IPS-20b (cell line): ENCODE measurements at regions not wholly inside any gene's neighbourhood (a gene's known extent, or its start where the extent isn't known, plus 50 kb on each side); places are given as distances from the start of the nearest gene placed in this dataset.

Experiments
- H3K27ac ChIP-seq: one replicate; pipeline ENCODE4 v1.5.1; 2013; ENCODE audit warnings: low read length
- H3K27me3 ChIP-seq: 2 replicates; pipeline ENCODE4 v1.6.1; 2013; ENCODE audit warnings: mild to moderate bottlenecking, low read length, inconsistent platforms; ENCODE audit not compliant: insufficient read depth
- H3K36me3 ChIP-seq: 2 replicates; pipeline ENCODE4 v1.6.1; 2013; ENCODE audit warnings: low read depth, mild to moderate bottlenecking, inconsistent platforms, low read length, moderate library complexity; ENCODE audit not compliant: insufficient read depth
- H3K4me1 ChIP-seq: 2 replicates; pipeline ENCODE4 v1.6.1; 2013; ENCODE audit warnings: mild to moderate bottlenecking, control low read depth, inconsistent platforms, low read length, moderate library complexity; ENCODE audit not compliant: insufficient read depth
- H3K4me3 ChIP-seq: 2 replicates; pipeline ENCODE4 v1.5.1; 2013; ENCODE audit warnings: mild to moderate bottlenecking, low read length, inconsistent platforms
- H3K9ac ChIP-seq: 2 replicates; pipeline ENCODE4 v1.6.1; 2013; ENCODE audit warnings: low read depth, mild to moderate bottlenecking, inconsistent platforms, low read length, moderate library complexity
- H3K9me3 ChIP-seq: 2 replicates; pipeline ENCODE4 v1.6.1; 2013; ENCODE audit warnings: mild to moderate bottlenecking, low read depth, low read length, inconsistent platforms; ENCODE audit not compliant: insufficient read depth

- no peak overlapping the region for H3K9ac ChIP-seq
- no peaks in the 10 kb centered on the region for H3K27me3 ChIP-seq
- H3K4me3 ChIP-seq: no peak overlapping the region
- no peak overlapping the region for H3K27ac ChIP-seq
- no peaks in the 10 kb centered on the region for H3K36me3 ChIP-seq
- H3K4me1 ChIP-seq: peaks cover 8% of the 10 kb centered on the region
- H3K9me3 ChIP-seq: no peaks in the 10 kb centered on the region
These were observed 177.2 kb downstream of the BCL11A start for GRCh38 chr2:60376252-60376651.

- Histone ChIP-seq H3K27ac (no peak overlapping the region), H3K4me1 (peaks cover 10% of the 10 kb centered on the region), H3K9me3 (no peaks in the 10 kb centered on the region), H3K4me3 (no peak overlapping the region), H3K27me3 (no peaks in the 10 kb centered on the region), H3K9ac (no peak overlapping the region), H3K36me3 (no peaks in the 10 kb centered on the region)
These were observed 181.8 kb downstream of the BCL11A start for GRCh38 chr2:60371681-60372080.

- no peaks in the 10 kb centered on the region for H3K27me3 ChIP-seq
These were observed 182.2 kb downstream of the BCL11A start for GRCh38 chr2:60371219-60371618.

GRCh38 chr2:60370814-60371213 lies 182.6 kb downstream of the BCL11A start:
- no peaks in the 10 kb centered on the region for H3K27me3 ChIP-seq
- H3K9me3 ChIP-seq: no peaks in the 10 kb centered on the region
- no peaks in the 10 kb centered on the region for H3K36me3 ChIP-seq
- peaks cover 18% of the 10 kb centered on the region for H3K4me1 ChIP-seq
- no peak overlapping the region for H3K27ac ChIP-seq
- H3K9ac ChIP-seq: no peak overlapping the region
- no peak overlapping the region for H3K4me3 ChIP-seq

More at GRCh38 chr2:60371219-60371618, 182.2 kb downstream of the BCL11A start:
- no peak overlapping the region for H3K9ac ChIP-seq
- H3K4me3 ChIP-seq: no peak overlapping the region
- no peak overlapping the region for H3K27ac ChIP-seq
- no peaks in the 10 kb centered on the region for H3K36me3 ChIP-seq
- H3K4me1 ChIP-seq: peaks cover 14% of the 10 kb centered on the region
- no peaks in the 10 kb centered on the region for H3K9me3 ChIP-seq

GRCh38 chr2:60368456-60368855 lies 185.0 kb downstream of the BCL11A start:
- peaks cover 18% of the 10 kb centered on the region for H3K4me1 ChIP-seq
- H3K4me3 ChIP-seq: no peak overlapping the region
- H3K27me3 ChIP-seq: no peaks in the 10 kb centered on the region
- H3K9ac ChIP-seq: no peak overlapping the region
- no peaks in the 10 kb centered on the region for H3K36me3 ChIP-seq
- H3K27ac ChIP-seq: no peak overlapping the region
- no peaks in the 10 kb centered on the region for H3K9me3 ChIP-seq

GRCh38 chr2:60366135-60366712 lies 187.2 kb downstream of the BCL11A start:
- Histone ChIP-seq H3K36me3 (no peaks in the 10 kb centered on the region), H3K27me3 (no peaks in the 10 kb centered on the region), H3K27ac (no peak overlapping the region), H3K4me3 (no peak overlapping the region), H3K9ac (no peak overlapping the region), H3K9me3 (no peaks in the 10 kb centered on the region), H3K4me1 (peaks cover 18% of the 10 kb centered on the region)

GRCh38 chr2:60365556-60365955 lies 187.9 kb downstream of the BCL11A start:
- Histone ChIP-seq H3K27me3 (no peaks in the 10 kb centered on the region), H3K27ac (no peak overlapping the region), H3K4me3 (no peak overlapping the region), H3K9me3 (no peaks in the 10 kb centered on the region), H3K9ac (no peak overlapping the region), H3K36me3 (no peaks in the 10 kb centered on the region), H3K4me1 (peaks cover 18% of the 10 kb centered on the region)

- Histone ChIP-seq H3K27me3 (no peaks in the 10 kb centered on the region), H3K36me3 (no peaks in the 10 kb centered on the region), H3K9me3 (no peaks in the 10 kb centered on the region), H3K9ac (no peak overlapping the region), H3K4me3 (no peak overlapping the region), H3K27ac (no peak overlapping the region), H3K4me1 (peaks cover 18% of the 10 kb centered on the region)
These were observed 189.0 kb downstream of the BCL11A start for GRCh38 chr2:60364491-60364890.

- Histone ChIP-seq H3K4me1 (peaks cover 16% of the 10 kb centered on the region), H3K9ac (no peak overlapping the region), H3K27me3 (no peaks in the 10 kb centered on the region), H3K4me3 (no peak overlapping the region), H3K36me3 (no peaks in the 10 kb centered on the region), H3K27ac (no peak overlapping the region), H3K9me3 (no peaks in the 10 kb centered on the region)
These were observed 192.0 kb downstream of the BCL11A start for GRCh38 chr2:60361498-60361897.

- Histone ChIP-seq H3K36me3 (no peaks in the 10 kb centered on the region), H3K4me3 (no peak overlapping the region), H3K9ac (no peak overlapping the region), H3K4me1 (no peaks in the 10 kb centered on the region), H3K27me3 (no peaks in the 10 kb centered on the region), H3K27ac (no peak overlapping the region), H3K9me3 (no peaks in the 10 kb centered on the region)
These were observed 193.9 kb downstream of the BCL11A start for GRCh38 chr2:60359569-60359968.

- no peaks in the 10 kb centered on the region for H3K27me3 ChIP-seq
- H3K4me1 ChIP-seq: 0 out of 2 replicates have a peak, but pooled peaks cover 1% of the 10 kb centered on the region
- H3K27ac ChIP-seq: no peak overlapping the region
- no peak overlapping the region for H3K9ac ChIP-seq
- H3K4me3 ChIP-seq: no peak overlapping the region
- H3K36me3 ChIP-seq: no peaks in the 10 kb centered on the region
- no peaks in the 10 kb centered on the region for H3K9me3 ChIP-seq
These were observed 195.0 kb downstream of the BCL11A start for GRCh38 chr2:60358476-60358875.

GRCh38 chr2:60357996-60358395 lies 195.5 kb downstream of the BCL11A start:
- Histone ChIP-seq H3K4me1 (0 out of 2 replicates have a peak, but pooled peaks cover 6% of the 10 kb centered on the region), H3K9ac (no peak overlapping the region), H3K27me3 (no peaks in the 10 kb centered on the region), H3K27ac (no peak overlapping the region), H3K9me3 (no peaks in the 10 kb centered on the region), H3K36me3 (no peaks in the 10 kb centered on the region), H3K4me3 (no peak overlapping the region)
